ENCODE measurements at regions not wholly inside any gene's neighbourhood (a gene's known extent, or its start where the extent isn't known, plus 50 kb on each side); places are given as distances from the start of the nearest gene placed in this dataset.

- DNase-seq (ENCODE audit: low read depth, low spot score) (no peak), ATAC-seq (no peak)
- Histone ChIP-seq H3K4me1 (ENCODE audit: control insufficient read depth in 1 of 2, insufficient read depth in 2 of 2, low read length in 2 of 2) (no peaks in the 10 kb centered on the region), H2AFZ (ENCODE audit: low read depth, low read length, poor library complexity, severe bottlenecking) (no peak overlapping the region), H4K20me1 (ENCODE audit: insufficient read depth) (no peaks in the 10 kb centered on the region), H3K9me3 (ENCODE audit: control insufficient read depth in 1 of 2, insufficient read depth in 1 of 2, low read depth in 1 of 2, low read length in 2 of 2) (peaks cover 0 to 3% of the 10 kb centered on the region in 2 experiments; a peak in 1 of 4 replicates), H3K4me2 (ENCODE audit: low read length) (no peak overlapping the region), H3K36me3 (ENCODE audit: control insufficient read depth in 1 of 2, insufficient read depth in 2 of 2, low read length in 2 of 2) (no peaks in the 10 kb centered on the region), H3K27ac (ENCODE audit: low read depth, low read length) (no peak overlapping the region), H3K4me3 (replicated peaks in 1 of 2; ENCODE audit: low read depth in 1 of 2, low read length in 2 of 2) (no peak overlapping the region), H3K9ac (ENCODE audit: low read length) (no peak overlapping the region), H3K79me2 (ENCODE audit: insufficient read depth, low read length) (no peaks in the 10 kb centered on the region), H3K27me3 (ENCODE audit: insufficient read depth, low read length) (no peaks in the 10 kb centered on the region), H3K9me2 (ENCODE audit: insufficient read depth) (no peaks in the 10 kb centered on the region)
- ChIA-PET POLR2A (no interaction called here), RAD21 (ENCODE audit: low non-redundant PET in 1 of 2, low total read pairs in 2 of 2, uncharacterized antibody in 2 of 2, unreplicated experiment in 2 of 2) (no interaction called here), CTCF (no interaction called here)
- TF ChIP-seq REST (IDR thresholded peaks at IDR 0.05; ENCODE audit: low read depth) (no peak), JUND (IDR thresholded peaks at IDR 0.05) (no peak), TCF7L2 (IDR thresholded peaks at IDR 0.05; ENCODE audit: borderline replicate concordance, extremely low read depth, insufficient read depth, insufficient read length) (no peak), FOSL1 (IDR thresholded peaks at IDR 0.05; ENCODE audit: low read depth) (no peak), RAD21 (IDR thresholded peaks at IDR 0.05; ENCODE audit: low read depth) (no peak), SRF (IDR thresholded peaks at IDR 0.05; ENCODE audit: low read depth) (no peak), SIN3A (IDR thresholded peaks at IDR 0.05; ENCODE audit: low read depth) (no peak), YY1 (IDR thresholded peaks at IDR 0.05; ENCODE audit: extremely low read depth, insufficient replicate concordance, low read depth, low read length) (no peak)
- intact Hi-C loops (cut with micrococcal nuclease) = no loop called here
- BruUV-seq (replicated peaks) = no TSS peak
Observed at GRCh38 chr9:82242285-82242963, 253.9 kb downstream of the SPATA31D1 start.
